A549 (cell line): ENCODE measurements at regions not wholly inside any gene's neighbourhood (a gene's known extent, or its start where the extent isn't known, plus 50 kb on each side); places are given as distances from the start of the nearest gene placed in this dataset.

ENCODE experiments used
- ATAC-seq, 2 experiments: fragments of 200-7000 bp in 1 of 2; fragments of >200 bp in 1 of 2; cut with Nextera tagmentation in 1 of 2; cut with Tn5 transposase in 1 of 2; 3 replicates each; pipeline versions ENCODE4 v1.8.0 to v1.9.1; 2018 to 2020; ENCODE audit warnings: mild to moderate bottlenecking in 1 of 2, moderate library complexity in 1 of 2
- CTCF ChIA-PET: fragments of 300-600 bp; sonication (Branson Sonifier 250); formaldehyde crosslinking; extraction: SDS; loops from one replicate; lab custom pipeline; 2021; ENCODE audit warnings: antibody characterized with exemption, inconsistent platforms; lab: Yijun Ruan, JAX
- POLR2A ChIA-PET: fragments of 350-600 bp; formaldehyde crosslinking; extraction: SDS; loops from one replicate; lab custom pipeline; 2021; ENCODE audit warnings: antibody characterized with exemption, inconsistent platforms; lab: Yijun Ruan, JAX
- DNase-seq, 2 experiments: peaks; one replicate each; pipeline versions ENCODE4 v3.0.0 to v3.0.0-alpha.2; 2011 to 2016; ENCODE audit warnings: low read depth in 1 of 2, low spot score in 1 of 2
- FAIRE-seq: peaks from 2 replicates; lab custom pipeline; 2011; peaks lifted over from hg19 to GRCh38; lab: Jason Lieb, UNC
- H3K27ac ChIP-seq, 2 experiments: fragments of >200 bp; sonication (Bioruptor Twin); formaldehyde crosslinking; 3 replicates each; pipeline ENCODE4 v1.5.1; 2016 to 2017
- H3K4me1 ChIP-seq: fragments of >200 bp; sonication (Bioruptor Twin); formaldehyde crosslinking; 3 replicates; pipeline ENCODE4 v1.6.1; 2016
- H3K4me2 ChIP-seq: fragments of >200 bp; sonication (Bioruptor Twin); formaldehyde crosslinking; 3 replicates; pipeline ENCODE4 v1.6.1; 2016
- H3K4me3 ChIP-seq: fragments of >200 bp; sonication (Bioruptor Twin); formaldehyde crosslinking; 3 replicates; pipeline ENCODE4 v1.5.1; 2016
- H3K9me3 ChIP-seq: fragments of >200 bp; sonication (Bioruptor Twin); formaldehyde crosslinking; 3 replicates; pipeline ENCODE4 v1.6.1; 2016
- CBX8 ChIP-seq: fragments of 200-600 bp; sonication (generic); IDR thresholded peaks from 2 replicates; pipeline ENCODE4 v1.6.1; 2016
- CEBPB ChIP-seq, 2 experiments: fragments of >200 bp in 1 of 2; sonication (Bioruptor Twin) in 1 of 2; formaldehyde crosslinking in 1 of 2; IDR thresholded peaks; 2 replicates each; pipeline ENCODE4 v1.6.1; 2012 to 2016
- CHD2 ChIP-seq: fragments of 150-350 bp; IDR thresholded peaks from 2 replicates; pipeline ENCODE4 v1.6.1; 2014; ENCODE audit warnings: low read length; ENCODE audit not compliant: partially characterized antibody
- E2F6 ChIP-seq: IDR thresholded peaks from 2 replicates; pipeline ENCODE4 v1.6.1; 2012; ENCODE audit warnings: low read depth, borderline replicate concordance
- EHF ChIP-seq: fragments of 250-450 bp; sonication (Bioruptor Pico); IDR thresholded peaks from 2 replicates; pipeline ENCODE4 v1.5.0; 2020; ENCODE audit warnings: mild to moderate bottlenecking
- EHMT2 ChIP-seq: fragments of 200-600 bp; sonication (generic); IDR thresholded peaks from 2 replicates; pipeline ENCODE4 v1.6.1; 2016; ENCODE audit warnings: antibody characterized with exemption, low read depth, mild to moderate bottlenecking, moderate library complexity
- ELK1 ChIP-seq: fragments of 150-350 bp; IDR thresholded peaks from 2 replicates; pipeline ENCODE4 v1.6.1; 2014; ENCODE audit warnings: low read depth, mild to moderate bottlenecking, low read length
- EP300 ChIP-seq, 2 experiments: fragments of >200 bp; sonication (Bioruptor Twin); formaldehyde crosslinking; IDR thresholded peaks; 2 replicates in 1 of 2; 3 replicates in 1 of 2; pipeline ENCODE4 v1.6.1; 2016 to 2017
- ESRRA ChIP-seq: fragments of 150-350 bp; IDR thresholded peaks from 2 replicates; pipeline ENCODE4 v1.6.1; 2014; ENCODE audit warnings: mild to moderate bottlenecking, low read length, borderline replicate concordance
- FOSB ChIP-seq: fragments of 250-450 bp; sonication (Bioruptor Pico); IDR thresholded peaks from 2 replicates; pipeline ENCODE4 v1.5.0; 2020; ENCODE audit warnings: mild to moderate bottlenecking, moderate library complexity
- FOSL2 ChIP-seq, 2 experiments: fragments of 450-650 bp in 1 of 2; fragments of >200 bp in 1 of 2; sonication (Bioruptor Twin) in 1 of 2; formaldehyde crosslinking; IDR thresholded peaks; 2 replicates each; pipeline versions ENCODE4 v1.5.0 to v1.6.1; 2016 to 2020; ENCODE audit warnings: mild to moderate bottlenecking in 1 of 2, moderate library complexity in 1 of 2
- FOXS1 ChIP-seq: fragments of 250-450 bp; sonication (Bioruptor Pico); IDR thresholded peaks from 2 replicates; pipeline ENCODE4 v1.5.0; 2020; ENCODE audit warnings: mild to moderate bottlenecking, moderate library complexity
- HDAC2 ChIP-seq: fragments of 200-600 bp; sonication (generic); IDR thresholded peaks from 2 replicates; pipeline ENCODE4 v1.6.1; 2016
- HOXB13 ChIP-seq: fragments of 250-450 bp; sonication (Bioruptor Pico); IDR thresholded peaks from 2 replicates; pipeline ENCODE4 v1.5.0; 2020; ENCODE audit warnings: low read depth, mild to moderate bottlenecking, moderate library complexity
- HOXB5 ChIP-seq: fragments of 250-450 bp; sonication (Bioruptor Pico); IDR thresholded peaks from 2 replicates; pipeline ENCODE4 v1.5.0; 2020; ENCODE audit warnings: mild to moderate bottlenecking, moderate library complexity
- JUNB ChIP-seq: fragments of >200 bp; sonication (Bioruptor Twin); formaldehyde crosslinking; IDR thresholded peaks from 2 replicates; pipeline ENCODE4 v1.6.1; 2016
- KDM5A ChIP-seq: fragments of 200-600 bp; sonication (generic); IDR thresholded peaks from 2 replicates; pipeline ENCODE4 v1.6.1; 2016; ENCODE audit warnings: antibody characterized with exemption, mild to moderate bottlenecking
- MAZ ChIP-seq: fragments of 150-350 bp; IDR thresholded peaks from 2 replicates; pipeline ENCODE4 v1.6.1; 2014; ENCODE audit warnings: antibody characterized with exemption, low read depth, low read length, borderline replicate concordance
- MYC ChIP-seq: IDR thresholded peaks from 2 replicates; pipeline ENCODE4 v1.6.1; 2012; ENCODE audit warnings: mild to moderate bottlenecking, inconsistent platforms, low read length, improper control_type of control experiment, borderline replicate concordance
- RARB ChIP-seq: fragments of 250-450 bp; sonication (Bioruptor Pico); IDR thresholded peaks from 2 replicates; pipeline ENCODE4 v1.8.0; 2021; ENCODE audit warnings: mild to moderate bottlenecking, moderate library complexity
- REST ChIP-seq: fragments of 200-600 bp; sonication (generic); IDR thresholded peaks from 2 replicates; pipeline ENCODE4 v1.6.1; 2016; ENCODE audit warnings: antibody characterized with exemption, mild to moderate bottlenecking, moderate library complexity
- RFX5 ChIP-seq: fragments of 450-650 bp; IDR thresholded peaks from 2 replicates; pipeline ENCODE4 v1.7.1; 2014; ENCODE audit warnings: antibody characterized with exemption, mild to moderate bottlenecking, moderate library complexity
- RNF2 ChIP-seq: fragments of 200-600 bp; sonication (generic); IDR thresholded peaks from 2 replicates; pipeline ENCODE4 v1.6.1; 2016; ENCODE audit warnings: low read depth, mild to moderate bottlenecking, antibody characterized with exemption, moderate library complexity, borderline replicate concordance
- ZFP36 ChIP-seq: fragments of 450-650 bp; IDR thresholded peaks from 2 replicates; pipeline ENCODE4 v1.6.1; 2014; ENCODE audit warnings: borderline replicate concordance; ENCODE audit not compliant: partially characterized antibody
- WGBS: methylation state at CpG from one replicate; pipeline ENCODE4 v1.1.6; 2017; ENCODE audit errors: missing lambda C conversion rate; 5-methylcytosine and 5-hydroxymethylcytosine counted together

GRCh38 chr2:163863073-163863472 is 127.3 kb upstream of the FIGN start:
- no peaks in the 10 kb centered on the region for H3K9me3 ChIP-seq
- no peak for FAIRE-seq
- CTCF ChIA-PET, result no interaction called here
- H3K4me3 ChIP-seq, result no peak overlapping the region
- DNase-seq, result no peak
- POLR2A ChIA-PET, result no interaction called here
- no peak overlapping the region for H3K27ac ChIP-seq
- no peak for ATAC-seq
- TF ChIP-seq ESRRA (no peak), HOXB5 (CRISPR knock-in tag) (no peak), MYC (no peak), HOXB13 (CRISPR knock-in tag) (no peak), FOSL2 (IDR thresholded peaks at IDR 0.05) (no peak), FOSL2 (CRISPR knock-in tag; IDR thresholded peaks at IDR 0.05) (peak; percentile 73)
- H3K4me2 ChIP-seq, result no peak overlapping the region
- WGBS, result 48% methylated on average over 3 of the region's 3 CpGs
- no peaks in the 10 kb centered on the region for H3K4me1 ChIP-seq

GRCh38 chr2:163859951-163860350 is 124.1 kb upstream of the FIGN start:
- ChIA-PET POLR2A (no interaction called here), CTCF (no interaction called here)
- H3K27ac ChIP-seq, result no peak overlapping the region
- peak in 1 of 2 experiments; percentile 13 for DNase-seq
- ATAC-seq, result peak in 1 of 2 experiments; percentile 53; a peak in 3 of 6 replicates
- H3K4me1 ChIP-seq, result 0 out of 3 replicates have a peak, but pooled peaks cover 5% of the 10 kb centered on the region
- H3K9me3 ChIP-seq, result no peaks in the 10 kb centered on the region
- no peak for FAIRE-seq
- TF ChIP-seq FOSB (CRISPR knock-in tag) (no peak), RARB (CRISPR knock-in tag) (no peak), ZFP36 (no peak), KDM5A (no peak), REST (no peak), FOXS1 (no peak)
- no peak overlapping the region for H3K4me3 ChIP-seq
- H3K4me2 ChIP-seq, result peak overlapping the region; percentile 7; the same call in 1 of the 3 replicates

GRCh38 chr2:163856941-163857340 is 121.1 kb upstream of the FIGN start:
- no peak for TF ChIP-seq RFX5
- no peak for TF ChIP-seq MAZ
- no peak for TF ChIP-seq JUNB
- TF ChIP-seq HDAC2, result no peak
- TF ChIP-seq FOSB (CRISPR knock-in tag), result no peak
- TF ChIP-seq RNF2, result no peak
- TF ChIP-seq EP300 (IDR thresholded peaks at IDR 0.05), result no peak
- no peak for TF ChIP-seq ELK1
- TF ChIP-seq CBX8, result no peak
- TF ChIP-seq EHF (CRISPR knock-in tag), result no peak
- TF ChIP-seq REST, result no peak
- no peak for TF ChIP-seq CHD2
- no peak for TF ChIP-seq E2F6
- TF ChIP-seq CEBPB (IDR thresholded peaks at IDR 0.05), result no peak
- no peak for TF ChIP-seq EHMT2
- no peak for TF ChIP-seq HOXB13 (CRISPR knock-in tag)
- CTCF ChIA-PET, result no interaction called here
- no peak overlapping the region for H3K4me3 ChIP-seq
- H3K4me1 ChIP-seq, result 0 out of 3 replicates have a peak, but pooled peaks cover 5% of the 10 kb centered on the region
- H3K4me2 ChIP-seq, result no peak overlapping the region
- H3K27ac ChIP-seq, result no peak overlapping the region
- POLR2A ChIA-PET, result no interaction called here
- ATAC-seq (no peak), FAIRE-seq (no peak), DNase-seq (no peak)
- H3K9me3 ChIP-seq, result no peaks in the 10 kb centered on the region
- WGBS, result 65% methylated on average over 2 of the region's 2 CpGs
